ENCODE measurements at regions not wholly inside any gene's neighbourhood (a gene's known extent, or its start where the extent isn't known, plus 50 kb on each side); places are given as distances from the start of the nearest gene placed in this dataset.

DNA sequence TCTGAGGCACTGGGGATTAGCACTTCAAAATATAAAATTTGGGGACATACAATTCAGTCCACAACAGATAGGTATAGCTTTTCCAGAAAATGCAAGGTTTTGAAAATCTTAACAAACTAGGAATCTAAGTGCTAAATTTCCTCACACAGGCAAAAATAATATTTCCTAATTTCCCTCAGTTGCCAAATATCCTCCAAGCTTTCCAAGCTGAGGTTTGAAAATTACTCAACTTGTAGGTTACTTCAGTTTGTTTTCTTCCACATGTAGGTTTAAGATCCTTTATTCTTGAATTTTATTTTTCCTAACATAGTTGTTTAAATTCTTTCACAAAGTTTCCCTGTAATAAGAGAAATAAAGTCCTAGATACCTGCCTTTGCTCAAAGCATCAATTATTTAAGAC is 192.9 kb upstream of the NRXN1 start:
- no peak for ATAC-seq
- Mint-ChIP-seq H3K27me3 (no peaks in the 10 kb centered on the region), H3K36me3 (ENCODE audit: low read depth) (no peaks in the 10 kb centered on the region), H3K27ac (no peak overlapping the region), H3K9me3 (ENCODE audit: low read depth) (peaks cover 2% of the 10 kb centered on the region), H3K4me3 (no peak overlapping the region), H3K4me1 (no peaks in the 10 kb centered on the region)
- intact Hi-C loops (cut with DNase I, micrococcal nuclease), result no loop called here
- DNase-seq, result no peak
- CTCF ChIA-PET, result no interaction called here
- POLR2A ChIA-PET, result no interaction called here

DNA sequence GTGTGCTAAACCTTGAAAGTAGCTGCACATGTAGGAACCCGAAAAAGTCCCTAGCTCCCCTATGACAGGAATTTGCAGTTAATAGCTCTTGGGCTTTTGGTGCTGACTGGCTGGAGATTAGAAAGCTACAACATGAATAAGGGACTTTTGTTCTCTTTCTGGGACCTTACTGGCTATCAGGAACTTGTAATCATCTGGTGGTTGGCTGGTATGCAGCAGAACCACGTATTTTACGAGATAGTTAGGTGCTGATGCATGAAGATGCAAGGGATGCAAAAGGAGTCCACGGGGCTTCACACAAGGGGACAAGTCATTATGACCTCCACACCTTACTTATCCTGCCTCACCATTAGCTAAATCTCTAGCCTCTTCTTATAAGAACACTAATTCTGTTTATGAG is 190.2 kb upstream of the NRXN1 start:
- H3K4me3 Mint-ChIP-seq, result no peak overlapping the region
- no peaks in the 10 kb centered on the region for H3K36me3 Mint-ChIP-seq (ENCODE audit: low read depth)
- no peak overlapping the region for H3K27ac Mint-ChIP-seq
- H3K27me3 Mint-ChIP-seq, result no peaks in the 10 kb centered on the region
- DNase-seq (no peak), ATAC-seq (no peak)
- peaks cover 4% of the 10 kb centered on the region for H3K9me3 Mint-ChIP-seq (ENCODE audit: low read depth)
- CTCF ChIA-PET, result no interaction called here
- no peaks in the 10 kb centered on the region for H3K4me1 Mint-ChIP-seq
- intact Hi-C loops (cut with DNase I, micrococcal nuclease), result no loop called here
- POLR2A ChIA-PET, result no interaction called here

DNA sequence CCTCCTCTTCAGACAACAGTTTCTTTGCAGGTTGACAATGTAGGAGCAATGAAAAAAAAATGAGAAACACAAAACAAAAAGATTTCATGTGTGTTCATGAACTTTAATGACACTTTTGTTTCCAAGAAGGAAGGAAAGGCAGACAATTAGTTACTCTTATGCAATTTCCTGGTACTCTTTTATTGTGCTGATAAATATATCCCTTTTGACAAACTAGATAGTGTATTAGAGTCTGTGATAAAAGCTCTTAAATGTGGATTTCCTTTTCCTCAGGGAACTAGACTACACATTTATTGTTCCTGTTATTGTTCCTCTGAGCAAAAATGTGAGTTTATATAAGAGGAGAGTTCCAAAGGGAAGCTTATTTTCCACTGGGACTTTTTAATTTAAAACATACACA is 188.7 kb upstream of the NRXN1 start:
- Mint-ChIP-seq H3K4me1 (no peaks in the 10 kb centered on the region), H3K27ac (no peak overlapping the region), H3K4me3 (no peak overlapping the region), H3K36me3 (ENCODE audit: low read depth) (no peaks in the 10 kb centered on the region), H3K9me3 (ENCODE audit: low read depth) (peaks cover 3% of the 10 kb centered on the region), H3K27me3 (no peaks in the 10 kb centered on the region)
- CTCF ChIA-PET, result no interaction called here
- no peak for DNase-seq
- POLR2A ChIA-PET, result no interaction called here
- intact Hi-C loops (cut with DNase I, micrococcal nuclease), result no loop called here
- no peak for ATAC-seq

DNA sequence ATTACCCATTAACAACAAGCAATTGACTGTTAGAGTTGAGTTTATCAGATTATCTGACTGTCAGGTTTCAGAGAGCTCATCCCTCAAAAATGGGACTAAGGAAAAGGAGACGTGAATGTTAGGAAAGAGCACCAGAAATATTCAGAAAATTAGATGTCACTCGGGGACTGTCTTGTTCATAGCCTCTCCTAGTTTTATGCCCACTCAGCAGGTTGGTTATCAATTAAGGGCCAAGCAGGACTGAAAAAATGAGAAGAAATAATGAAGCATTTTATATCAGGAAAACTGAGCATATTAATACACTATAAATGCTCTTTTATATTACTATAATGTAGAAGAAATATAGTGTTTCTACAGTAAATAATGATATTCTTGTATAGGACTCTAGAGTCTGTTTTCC is 188.1 kb upstream of the NRXN1 start:
- DNase-seq, result no peak
- Mint-ChIP-seq H3K36me3 (ENCODE audit: low read depth) (no peaks in the 10 kb centered on the region), H3K27me3 (no peaks in the 10 kb centered on the region), H3K4me1 (no peaks in the 10 kb centered on the region), H3K27ac (no peak overlapping the region), H3K4me3 (no peak overlapping the region), H3K9me3 (ENCODE audit: low read depth) (peaks cover 3% of the 10 kb centered on the region)
- no peak for ATAC-seq
- intact Hi-C loops (cut with DNase I, micrococcal nuclease), result no loop called here
- ChIA-PET CTCF (interaction anchor here (0.7 kb wide), 1 partner anchor 170 kb away, joined by 3 read pairs; no protein-coding TSS in a partner anchor), POLR2A (no interaction called here)

DNA sequence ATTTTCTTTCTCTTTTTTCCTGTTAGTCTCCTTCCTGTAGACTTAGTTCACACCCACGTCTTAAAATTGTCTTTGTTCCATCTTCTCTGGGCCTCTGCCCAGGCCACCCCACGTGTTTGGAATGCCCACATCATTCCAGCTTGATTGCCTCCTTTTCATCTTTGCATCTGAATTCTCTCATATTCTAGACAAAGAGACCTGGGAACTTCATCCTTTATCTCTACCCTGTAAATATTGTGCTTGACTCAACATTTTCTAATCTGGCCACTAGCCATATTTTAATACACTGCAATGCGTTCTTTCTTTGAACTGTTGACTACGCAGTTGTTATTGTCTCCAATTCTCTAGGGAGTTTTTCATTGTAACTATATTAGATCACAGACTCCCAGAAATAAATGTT is 187.5 kb upstream of the NRXN1 start:
- POLR2A ChIA-PET, result no interaction called here
- Mint-ChIP-seq H3K36me3 (ENCODE audit: low read depth) (no peaks in the 10 kb centered on the region), H3K9me3 (ENCODE audit: low read depth) (peaks cover 3% of the 10 kb centered on the region), H3K4me1 (no peaks in the 10 kb centered on the region), H3K27me3 (no peaks in the 10 kb centered on the region), H3K27ac (no peak overlapping the region), H3K4me3 (no peak overlapping the region)
- DNase-seq, result no peak
- CTCF ChIA-PET, result interaction anchor here (0.7 kb wide), 1 partner anchor 171 kb away, joined by 3 read pairs; no protein-coding TSS in a partner anchor
- intact Hi-C loops (cut with DNase I, micrococcal nuclease), result no loop called here
- no peak for ATAC-seq

DNA sequence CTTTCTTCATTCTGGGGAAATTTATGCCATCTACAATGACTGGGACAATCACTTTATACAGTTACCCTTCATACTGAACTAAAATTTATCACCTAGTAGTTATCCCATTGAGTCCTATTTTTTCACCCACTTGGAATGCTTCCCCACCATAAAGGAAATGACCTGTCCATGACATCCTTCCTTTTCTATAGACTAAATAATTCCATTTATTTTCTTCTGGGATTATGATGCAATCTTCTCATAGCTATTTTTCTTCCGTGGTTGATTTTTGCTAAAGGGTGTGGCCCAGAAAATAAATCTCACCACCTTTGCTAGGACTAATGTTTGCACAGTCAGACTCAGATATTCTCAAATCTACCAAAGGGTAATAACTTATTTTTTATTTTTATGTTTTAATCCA is 186.1 kb upstream of the NRXN1 start:
- POLR2A ChIA-PET, result no interaction called here
- DNase-seq (no peak), ATAC-seq (no peak)
- Mint-ChIP-seq H3K36me3 (ENCODE audit: low read depth) (no peaks in the 10 kb centered on the region), H3K27ac (no peak overlapping the region), H3K4me1 (no peaks in the 10 kb centered on the region), H3K9me3 (ENCODE audit: low read depth) (peaks cover 3% of the 10 kb centered on the region), H3K27me3 (no peaks in the 10 kb centered on the region), H3K4me3 (no peak overlapping the region)
- CTCF ChIA-PET, result no interaction called here
- intact Hi-C loops (cut with DNase I, micrococcal nuclease), result no loop called here

DNA sequence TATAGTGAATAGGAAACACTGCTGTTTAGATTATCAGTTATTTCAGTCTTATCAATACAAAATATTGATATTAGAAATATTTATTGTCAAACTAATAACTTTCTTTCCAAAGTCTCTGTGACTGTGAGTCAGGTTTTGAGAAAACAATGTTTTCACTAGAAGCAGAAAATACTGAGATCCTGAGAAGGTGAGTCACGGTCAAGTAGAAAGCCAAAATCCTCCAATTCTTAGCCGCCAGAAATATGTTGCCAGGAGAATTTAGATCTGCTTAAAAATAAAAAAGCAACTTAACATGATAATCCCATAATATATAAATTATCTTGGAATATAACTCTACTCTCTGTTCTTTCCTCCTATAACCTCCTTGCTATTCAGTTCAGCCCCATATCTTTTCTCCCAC is 181.9 kb upstream of the NRXN1 start:
- DNase-seq, result no peak
- no peaks in the 10 kb centered on the region for H3K27me3 Mint-ChIP-seq

DNA sequence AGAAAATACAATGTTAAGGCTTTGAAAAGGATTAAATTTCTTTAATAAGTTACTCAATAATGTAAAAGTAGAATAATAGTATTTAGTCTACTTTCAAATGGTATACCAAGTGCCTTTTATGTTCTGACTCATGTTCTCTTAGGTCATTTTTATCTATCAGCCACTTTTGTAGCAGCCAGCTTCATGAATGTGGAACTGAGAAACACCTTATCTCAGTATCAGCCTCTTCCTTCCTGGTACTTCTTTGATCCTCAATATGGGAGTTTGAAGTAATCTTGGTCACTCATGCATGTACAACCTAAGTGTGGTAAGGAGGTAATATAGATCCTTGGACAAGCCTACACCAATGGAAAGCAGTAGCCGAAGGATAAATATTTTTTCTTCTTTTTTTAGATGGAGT is 180.4 kb upstream of the NRXN1 start:
- ATAC-seq (no peak), DNase-seq (no peak)
- Mint-ChIP-seq H3K9me3 (ENCODE audit: low read depth) (peaks cover 2% of the 10 kb centered on the region), H3K27me3 (no peaks in the 10 kb centered on the region), H3K4me1 (no peaks in the 10 kb centered on the region), H3K27ac (no peak overlapping the region), H3K4me3 (no peak overlapping the region), H3K36me3 (ENCODE audit: low read depth) (no peaks in the 10 kb centered on the region)
- CTCF ChIA-PET, result no interaction called here
- intact Hi-C loops (cut with DNase I, micrococcal nuclease), result no loop called here
- POLR2A ChIA-PET, result no interaction called here

More for the DNA sequence above, 181.9 kb upstream of the NRXN1 start:
- peaks cover 5% of the 10 kb centered on the region for H3K9me3 Mint-ChIP-seq (ENCODE audit: low read depth)
- no peaks in the 10 kb centered on the region for H3K36me3 Mint-ChIP-seq (ENCODE audit: low read depth)
- H3K27ac Mint-ChIP-seq, result no peak overlapping the region
- intact Hi-C loops (cut with DNase I, micrococcal nuclease), result no loop called here
- no peak for ATAC-seq
- ChIA-PET CTCF (interaction anchor here (0.6 kb wide), 1 partner anchor 700 kb away, joined by 3 read pairs; no protein-coding TSS in a partner anchor), POLR2A (no interaction called here)
- H3K4me1 Mint-ChIP-seq, result no peaks in the 10 kb centered on the region
- H3K4me3 Mint-ChIP-seq, result no peak overlapping the region

DNA sequence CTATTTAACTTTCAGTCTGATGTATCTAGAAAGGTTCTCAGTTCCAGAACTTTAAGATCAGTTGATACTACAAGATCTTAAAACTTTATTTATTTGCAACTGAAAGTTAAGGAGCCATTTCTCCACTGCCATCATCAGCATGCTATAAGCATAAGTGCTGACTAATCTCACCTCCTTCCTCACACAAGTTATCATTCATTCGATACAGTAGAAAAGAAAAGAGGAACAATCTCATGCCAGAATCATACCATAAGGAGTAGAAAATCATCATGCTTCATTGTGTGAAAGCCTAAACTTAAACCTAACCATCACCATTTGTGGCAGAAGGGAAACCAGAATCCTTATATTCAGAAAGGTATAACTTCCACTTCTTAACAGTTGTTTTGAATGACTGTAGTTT is 176.6 kb upstream of the NRXN1 start:
- DNase-seq (no peak), ATAC-seq (no peak)
- no peaks in the 10 kb centered on the region for H3K4me1 Mint-ChIP-seq
- intact Hi-C loops (cut with DNase I, micrococcal nuclease), result no loop called here
- H3K36me3 Mint-ChIP-seq (ENCODE audit: low read depth), result no peaks in the 10 kb centered on the region
- no peak overlapping the region for H3K4me3 Mint-ChIP-seq
- H3K27ac Mint-ChIP-seq, result no peak overlapping the region
- no peaks in the 10 kb centered on the region for H3K27me3 Mint-ChIP-seq
- ChIA-PET POLR2A (no interaction called here), CTCF (no interaction called here)
- H3K9me3 Mint-ChIP-seq (ENCODE audit: low read depth), result peaks cover 5% of the 10 kb centered on the region

DNA sequence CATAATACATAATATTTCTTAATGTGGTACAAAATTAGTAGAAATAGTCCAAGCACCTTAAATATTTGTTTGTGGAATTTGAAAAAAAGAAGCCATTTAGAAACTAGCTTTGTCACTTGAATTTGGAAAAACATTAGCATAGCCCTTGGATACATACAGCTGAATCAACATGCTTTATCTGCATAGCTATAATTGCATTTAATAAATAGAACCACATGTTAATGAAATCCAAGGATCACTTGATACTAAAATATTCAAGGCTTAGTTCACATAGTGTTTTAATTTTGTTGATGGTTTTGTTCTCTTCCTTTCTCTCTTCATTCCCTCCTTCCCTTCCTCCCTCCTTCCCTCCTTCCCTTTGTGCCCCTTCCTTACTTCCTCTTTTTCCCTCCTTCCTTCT is 169.4 kb upstream of the NRXN1 start:
- no peak overlapping the region for H3K4me3 Mint-ChIP-seq
- no peaks in the 10 kb centered on the region for H3K36me3 Mint-ChIP-seq (ENCODE audit: low read depth)
- ATAC-seq (no peak), DNase-seq (no peak)
- ChIA-PET POLR2A (no interaction called here), CTCF (interaction anchor here (0.7 kb wide), 1 partner anchor 1925 kb away, joined by 3 read pairs; no protein-coding TSS in a partner anchor)
- H3K9me3 Mint-ChIP-seq (ENCODE audit: low read depth), result peaks cover 6% of the 10 kb centered on the region
- no peaks in the 10 kb centered on the region for H3K4me1 Mint-ChIP-seq
- H3K27ac Mint-ChIP-seq, result no peak overlapping the region
- H3K27me3 Mint-ChIP-seq, result no peaks in the 10 kb centered on the region
- intact Hi-C loops (cut with DNase I, micrococcal nuclease), result no loop called here

DNA sequence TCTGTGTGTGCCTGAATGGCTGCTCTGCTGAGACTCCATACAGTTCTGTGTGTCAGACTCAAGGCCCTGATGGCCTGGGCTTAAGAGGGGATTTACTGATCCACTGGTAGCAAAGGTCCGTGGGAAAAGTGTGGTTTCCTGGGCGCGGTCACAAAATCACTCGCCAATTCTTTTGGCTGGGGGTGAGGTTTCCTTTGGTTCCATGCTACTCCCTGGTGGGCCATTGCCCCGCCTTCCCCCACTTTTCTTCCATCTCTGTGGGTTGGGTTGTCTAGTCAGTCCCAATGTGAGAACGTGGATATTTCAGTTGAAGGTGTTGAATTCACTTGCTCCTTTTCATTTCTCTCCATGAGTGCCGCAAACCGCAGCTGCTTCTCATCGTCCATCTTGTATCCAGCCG is 162.7 kb upstream of the NRXN1 start:
- ChIA-PET POLR2A (no interaction called here), CTCF (no interaction called here)
- intact Hi-C loops (cut with DNase I, micrococcal nuclease), result no loop called here
- DNase-seq (no peak), ATAC-seq (no peak)
- no peaks in the 10 kb centered on the region for H3K36me3 Mint-ChIP-seq (ENCODE audit: low read depth)
- H3K27ac Mint-ChIP-seq, result no peak overlapping the region
- no peak overlapping the region for H3K4me3 Mint-ChIP-seq
- peaks cover 12% of the 10 kb centered on the region for H3K9me3 Mint-ChIP-seq (ENCODE audit: low read depth)
- no peaks in the 10 kb centered on the region for H3K4me1 Mint-ChIP-seq
- no peaks in the 10 kb centered on the region for H3K27me3 Mint-ChIP-seq

DNA sequence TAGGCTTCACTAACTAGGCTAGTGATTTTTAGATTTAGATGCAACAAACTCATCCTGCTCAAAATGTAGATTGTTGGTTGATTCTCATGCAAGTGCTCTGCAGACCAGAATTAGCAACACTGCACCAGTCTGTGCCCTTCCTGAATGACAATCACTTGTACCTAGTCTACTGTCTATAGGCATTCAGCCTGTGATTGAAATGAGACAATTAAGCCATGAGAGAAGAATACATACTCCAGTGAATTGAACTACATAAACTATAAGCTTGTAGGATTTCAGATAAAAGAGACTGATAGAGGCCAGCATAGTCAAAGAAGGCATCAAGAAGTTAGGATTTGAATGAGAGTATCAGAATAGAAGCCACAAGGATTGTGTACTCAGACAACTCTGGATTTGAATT is 138.3 kb upstream of the NRXN1 start:
- peaks cover 8% of the 10 kb centered on the region for H3K9me3 Mint-ChIP-seq (ENCODE audit: low read depth)
- no peak for DNase-seq
- no peak overlapping the region for H3K4me3 Mint-ChIP-seq
- intact Hi-C loops (cut with DNase I, micrococcal nuclease), result no loop called here
- CTCF ChIA-PET, result no interaction called here
- ATAC-seq, result no peak
- POLR2A ChIA-PET, result no interaction called here
- no peaks in the 10 kb centered on the region for H3K27me3 Mint-ChIP-seq
- no peak overlapping the region for H3K27ac Mint-ChIP-seq
- H3K4me1 Mint-ChIP-seq, result no peaks in the 10 kb centered on the region
- H3K36me3 Mint-ChIP-seq (ENCODE audit: low read depth), result no peaks in the 10 kb centered on the region

DNA sequence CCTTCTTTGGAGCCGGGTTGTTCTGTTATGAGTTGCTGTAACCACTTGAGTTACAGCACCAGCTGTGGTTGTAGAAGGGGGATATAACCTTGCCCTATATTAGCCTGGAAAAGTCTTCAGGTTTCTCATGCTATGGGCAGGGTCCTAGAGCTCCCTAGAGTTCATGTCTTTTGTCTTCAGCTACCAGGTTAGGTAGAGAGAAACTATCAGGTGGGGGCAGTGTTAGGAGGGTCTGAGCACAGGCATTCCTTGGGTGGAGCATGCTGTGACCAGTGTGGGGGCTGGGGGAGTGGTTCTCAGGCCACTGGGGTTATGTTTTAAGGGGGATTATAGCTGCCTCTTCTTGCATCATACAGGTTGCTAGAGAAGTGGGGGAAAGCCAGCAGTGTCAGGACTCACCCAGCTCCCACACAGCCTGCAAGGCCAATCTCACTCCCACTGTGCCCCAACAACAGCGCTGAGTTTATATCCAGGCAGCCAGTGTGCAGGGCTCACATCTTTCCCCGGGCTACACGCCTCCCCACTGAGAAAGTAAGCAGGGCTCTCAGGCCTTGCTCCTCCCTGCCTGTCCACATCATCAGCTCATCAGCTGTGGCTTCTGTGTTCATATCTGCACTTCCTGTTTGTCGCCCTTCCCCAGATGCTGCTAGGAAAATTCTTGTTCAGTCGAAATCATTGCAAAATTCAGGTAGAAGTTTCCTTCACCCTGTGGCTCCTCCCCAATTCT is 133.8 kb upstream of the NRXN1 start:
- intact Hi-C loops (cut with DNase I, micrococcal nuclease), result no loop called here
- Mint-ChIP-seq H3K27ac (no peak overlapping the region), H3K36me3 (ENCODE audit: low read depth) (no peaks in the 10 kb centered on the region), H3K27me3 (no peaks in the 10 kb centered on the region), H3K4me1 (no peaks in the 10 kb centered on the region), H3K4me3 (no peak overlapping the region), H3K9me3 (ENCODE audit: low read depth) (peaks cover 6% of the 10 kb centered on the region)
- ChIA-PET CTCF (no interaction called here), POLR2A (no interaction called here)
- ATAC-seq, result no peak
- DNase-seq, result no peak

All from activated CD4-positive, alpha-beta T cell treated with anti-CD3 and anti-CD28 coated beads for 36 hours (primary cell).